Globus pallidus (tissue), 1 donor: ENCODE measurements at regions not wholly inside any gene's neighbourhood (a gene's known extent, or its start where the extent isn't known, plus 50 kb on each side); places are given as distances from the start of the nearest gene placed in this dataset.
"Not testable (repeated sequence)": the region's sequence is repeated elsewhere in the genome, so short reads cannot be mapped to it uniquely, and the experiment has no call there.

Source experiments
- DNase-seq: peaks from one replicate; pipeline ENCODE4 v3.0.0-alpha.2; 2015; ENCODE audit warnings: low spot score

DNA sequence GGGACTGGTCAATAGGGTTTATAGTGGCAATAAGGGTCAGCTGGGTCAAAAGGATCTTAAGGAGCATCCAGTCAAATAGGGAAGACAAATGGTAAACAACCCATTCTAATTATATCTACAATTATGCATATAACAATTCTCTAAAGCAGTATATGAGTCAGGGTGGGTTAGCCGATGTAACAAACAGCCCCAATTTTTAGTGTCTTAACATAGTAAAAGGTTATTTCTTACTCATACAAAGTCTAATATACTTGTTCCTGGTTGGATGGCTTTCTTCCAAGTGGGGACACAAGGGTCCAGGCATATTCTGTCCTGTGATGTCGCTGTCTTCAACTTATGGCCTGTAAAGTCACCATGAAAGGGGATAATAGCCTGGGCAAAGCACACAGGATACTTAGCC is 97.9 kb upstream of the GALNT15 start:
- no peak for DNase-seq

DNA sequence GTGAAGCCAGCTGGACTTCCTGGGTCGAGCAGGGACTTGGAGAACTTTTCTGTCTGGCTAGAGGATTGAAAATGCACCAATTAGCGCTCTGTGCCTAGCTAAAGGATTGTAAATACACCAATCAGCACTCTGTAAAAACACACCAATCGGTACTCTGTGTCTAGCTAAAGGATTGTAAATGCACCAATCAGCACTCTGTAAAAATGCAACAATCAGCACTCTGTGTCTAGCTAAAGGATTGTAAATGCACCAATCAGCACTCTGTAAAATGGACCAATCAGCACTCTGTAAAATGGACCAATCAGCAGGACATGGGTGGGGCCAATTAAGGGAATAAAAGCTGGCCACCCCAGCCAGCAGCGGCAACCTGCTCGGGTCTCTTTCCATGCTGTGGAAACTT is 97.3 kb upstream of the GALNT15 start:
- not testable (repeated sequence) for DNase-seq

DNA sequence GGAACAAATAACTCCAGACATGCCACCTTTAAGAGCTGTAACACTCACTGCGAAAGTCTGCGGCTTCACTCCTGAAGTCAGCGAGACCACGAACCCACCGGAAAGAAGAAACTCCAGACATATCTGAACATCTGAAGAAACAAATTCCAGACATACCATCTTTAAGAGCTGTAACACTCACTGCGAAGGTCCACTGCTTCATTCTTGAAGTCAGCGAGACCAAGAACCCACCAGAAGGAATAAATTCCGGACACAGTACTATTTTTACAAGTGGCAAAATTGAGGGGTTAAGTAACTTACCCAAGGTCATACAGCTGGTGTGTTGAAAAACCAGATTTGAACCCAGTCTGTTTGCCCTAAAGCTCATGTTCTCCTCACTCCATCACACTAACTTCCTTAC is 96.8 kb upstream of the GALNT15 start:
- not testable (repeated sequence) for DNase-seq

DNA sequence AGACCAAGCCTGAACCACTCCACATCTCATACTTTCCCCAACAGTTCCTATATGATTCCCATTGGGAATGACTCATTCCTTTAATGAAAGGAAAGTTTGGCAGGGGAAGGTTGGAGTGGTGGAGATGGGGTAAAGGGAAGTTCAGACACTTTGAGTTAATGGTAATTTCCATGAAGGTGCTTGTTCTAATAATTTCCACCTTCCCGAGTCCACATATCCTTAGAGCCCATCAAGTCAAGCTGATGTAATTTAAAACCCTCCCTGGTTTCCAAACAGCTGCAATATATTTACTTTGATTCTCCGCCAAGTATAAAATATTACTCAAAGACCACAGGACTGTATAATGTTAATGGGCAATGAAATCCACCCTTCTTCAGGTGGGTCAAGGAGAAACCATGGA is 95.0 kb upstream of the GALNT15 start:
- DNase-seq: no peak

DNA sequence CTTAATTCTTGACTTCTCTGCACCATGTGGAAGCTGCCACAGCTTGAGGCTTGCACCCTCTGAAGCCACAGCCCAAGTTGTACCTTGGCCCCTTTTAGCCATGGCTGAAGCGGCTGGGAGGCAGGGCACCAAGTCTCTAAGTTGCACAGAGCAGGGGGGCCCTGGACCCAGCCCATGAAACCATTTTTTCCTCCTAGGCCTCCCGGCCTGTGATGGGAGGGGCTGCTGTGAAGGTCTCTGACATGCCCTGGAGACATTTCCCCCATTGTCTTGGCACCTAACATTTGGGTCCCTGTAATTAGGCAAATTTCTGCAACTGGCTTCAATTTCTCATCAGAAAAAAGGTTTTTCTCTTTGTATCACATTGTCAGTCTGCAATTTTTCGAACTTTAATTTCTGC is 92.8 kb upstream of the GALNT15 start:
- no peak for DNase-seq

DNA sequence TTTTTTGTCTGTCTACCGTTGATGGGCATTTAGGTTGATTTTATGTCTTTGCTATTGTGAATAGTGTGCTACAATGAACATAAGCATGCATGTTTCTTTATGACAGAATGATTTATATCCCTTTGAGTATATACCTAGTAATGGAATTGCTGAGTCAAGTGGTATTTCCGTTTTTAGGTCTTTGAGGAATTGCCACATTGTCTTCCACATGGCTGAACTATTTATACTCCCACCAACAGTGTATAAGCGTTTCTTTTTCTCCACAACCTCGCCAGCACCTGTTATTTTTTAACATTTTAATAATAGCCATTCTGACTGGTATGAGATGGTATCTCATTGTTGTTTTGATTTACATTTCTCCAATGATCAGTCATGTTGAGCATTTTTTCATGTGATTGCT is 89.6 kb upstream of the GALNT15 start:
- DNase-seq: no peak

DNA sequence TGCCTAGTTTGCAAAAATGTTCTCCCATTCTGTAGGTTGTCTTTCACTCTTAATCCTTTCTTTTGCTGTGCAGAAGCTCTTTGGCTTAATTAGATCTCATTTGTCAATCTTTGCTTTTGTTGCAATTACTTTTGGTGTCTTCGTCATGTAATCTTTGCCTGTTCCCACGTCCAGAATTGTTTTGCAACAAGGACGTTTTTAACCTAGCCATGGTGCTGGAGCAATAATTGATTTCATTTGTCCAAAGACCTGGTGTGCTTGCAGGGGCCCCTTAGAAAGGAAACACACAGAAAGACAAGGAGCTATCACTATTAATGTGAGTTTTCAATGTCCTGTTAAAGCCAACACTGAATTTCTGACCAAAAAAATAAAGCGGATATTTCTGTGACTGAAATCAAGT is 89.1 kb upstream of the GALNT15 start:
- DNase-seq: no peak

DNA sequence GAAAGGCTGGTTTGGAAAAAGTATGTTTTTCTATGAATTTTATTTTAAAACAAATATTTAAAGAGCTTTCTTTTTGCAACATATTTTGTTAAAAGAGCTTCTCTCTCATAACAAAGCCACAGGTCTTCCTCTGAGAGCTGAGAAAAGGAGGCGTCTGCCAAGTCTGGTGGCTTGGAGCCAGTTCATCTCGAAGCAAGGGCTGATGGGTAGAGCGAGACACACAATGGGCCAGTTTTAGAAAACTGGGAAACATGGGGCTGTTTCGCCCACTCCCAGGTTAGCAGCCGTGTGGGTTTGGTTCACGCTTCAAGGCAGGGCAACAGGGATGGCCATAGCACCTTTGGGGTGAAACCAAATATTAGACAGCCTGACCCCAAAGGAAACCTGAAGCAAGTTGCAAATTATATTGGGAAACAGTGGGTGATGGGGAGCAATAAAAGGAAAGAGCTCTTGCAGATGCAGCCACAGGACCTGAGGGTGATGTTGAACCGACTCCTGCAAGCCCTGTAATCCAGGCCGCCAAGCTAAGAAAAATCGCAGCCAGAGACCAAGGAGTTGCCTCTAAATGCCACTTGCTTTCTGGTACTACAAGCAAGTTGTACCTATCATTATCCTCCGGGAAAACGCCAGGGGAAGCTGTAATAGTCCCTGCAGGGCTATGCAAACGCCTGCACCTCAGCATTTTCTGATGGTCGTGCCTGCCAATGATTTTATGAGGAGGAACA is 88.4 kb upstream of the GALNT15 start:
- peak; percentile 91 for DNase-seq

DNA sequence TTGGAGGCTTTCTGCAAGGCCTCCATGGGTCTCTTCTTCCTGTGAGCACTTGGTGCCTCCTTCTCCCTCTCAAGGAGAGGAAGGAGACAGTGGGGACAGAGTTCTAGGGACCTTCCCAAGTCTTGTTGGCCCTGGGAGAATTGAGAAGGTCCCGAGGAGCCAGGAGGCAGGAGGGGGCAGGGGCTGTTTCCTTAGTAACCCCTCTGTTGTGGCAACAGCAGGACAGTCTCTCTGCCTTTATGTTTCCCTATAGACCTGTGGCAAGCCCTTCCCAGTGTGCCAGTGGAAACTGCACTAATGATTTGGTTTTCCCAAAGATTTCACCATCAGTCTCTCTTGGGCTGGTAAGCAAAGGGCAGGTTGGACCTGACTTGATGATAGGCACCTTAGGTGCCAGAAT is 87.8 kb upstream of the GALNT15 start:
- no peak for DNase-seq

DNA sequence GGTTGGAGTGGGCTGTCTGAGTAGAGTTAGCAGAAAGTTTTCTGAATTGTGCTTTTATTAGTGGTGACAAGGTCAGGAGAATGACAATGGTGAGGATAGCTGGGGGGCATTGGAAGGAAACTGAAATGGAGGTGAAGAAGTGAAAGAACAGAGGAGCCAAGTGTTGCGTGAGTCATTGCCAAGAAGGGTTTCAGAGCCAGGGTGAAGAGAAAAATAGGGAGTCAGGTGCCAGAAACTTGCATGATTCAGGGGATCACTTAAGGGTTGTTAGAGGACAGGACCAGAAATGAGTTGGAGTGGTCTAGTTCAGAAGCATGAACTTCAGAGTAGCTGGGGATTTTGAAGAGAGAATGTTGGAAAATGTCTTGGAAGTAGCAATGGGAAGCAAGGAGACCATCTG is 86.0 kb upstream of the GALNT15 start:
- no peak for DNase-seq

DNA sequence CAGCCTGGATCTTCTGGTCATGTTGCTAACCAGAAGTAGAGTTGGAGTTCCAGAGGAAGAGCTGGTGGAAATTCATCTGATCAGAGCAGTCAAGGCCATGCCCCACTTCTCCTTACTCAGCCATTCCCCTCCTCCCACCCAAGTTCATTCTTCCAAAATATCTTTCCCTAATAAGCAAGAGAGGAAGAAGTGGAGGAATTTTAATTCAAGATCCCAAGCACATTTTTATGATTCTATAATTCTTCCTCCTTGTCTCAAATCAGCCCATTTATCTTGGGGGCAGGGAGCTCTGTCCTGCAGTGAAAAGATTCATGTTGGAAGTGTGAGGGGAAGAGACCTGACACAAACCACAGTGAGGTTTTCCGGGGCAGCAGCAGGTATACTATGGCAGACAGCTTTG is 85.0 kb upstream of the GALNT15 start:
- no peak for DNase-seq

DNA sequence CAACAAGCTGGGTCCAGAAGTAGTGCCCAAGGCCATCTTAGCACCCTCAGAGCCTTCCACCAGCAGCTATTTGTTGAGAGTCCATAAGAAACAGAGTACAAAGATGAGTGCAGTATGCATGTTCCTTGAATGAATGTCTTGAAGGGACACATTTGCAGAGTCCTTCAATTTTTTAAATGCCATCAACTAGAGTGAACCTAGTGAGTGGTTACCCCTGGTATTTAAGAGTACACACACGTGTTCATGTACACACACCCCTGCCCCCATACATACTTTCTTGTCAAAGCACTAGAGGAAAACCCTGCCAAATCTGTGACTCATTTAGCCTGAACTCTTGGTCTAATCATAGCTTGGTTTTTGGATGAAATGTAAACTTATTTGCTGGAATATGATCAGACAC is 84.5 kb upstream of the GALNT15 start:
- DNase-seq: no peak

DNA sequence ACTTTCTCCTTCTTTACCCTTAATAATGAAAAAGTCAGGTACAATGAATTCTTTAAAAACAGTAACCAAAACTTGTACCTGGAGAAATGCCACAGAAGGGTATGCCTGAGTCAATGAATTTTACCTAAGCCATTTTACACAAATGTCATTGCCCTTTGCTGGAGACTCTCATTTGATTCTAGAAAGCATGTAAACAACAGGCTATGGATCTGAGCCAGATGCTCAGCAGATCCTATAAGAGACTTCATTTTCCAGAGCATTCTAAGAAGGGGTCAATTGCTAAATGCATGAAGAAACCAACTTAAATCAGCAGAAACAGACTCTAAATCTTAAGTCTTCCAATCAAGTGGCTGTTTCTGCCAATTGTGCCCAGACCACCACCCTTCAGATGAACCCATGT is 83.8 kb upstream of the GALNT15 start:
- no peak for DNase-seq

DNA sequence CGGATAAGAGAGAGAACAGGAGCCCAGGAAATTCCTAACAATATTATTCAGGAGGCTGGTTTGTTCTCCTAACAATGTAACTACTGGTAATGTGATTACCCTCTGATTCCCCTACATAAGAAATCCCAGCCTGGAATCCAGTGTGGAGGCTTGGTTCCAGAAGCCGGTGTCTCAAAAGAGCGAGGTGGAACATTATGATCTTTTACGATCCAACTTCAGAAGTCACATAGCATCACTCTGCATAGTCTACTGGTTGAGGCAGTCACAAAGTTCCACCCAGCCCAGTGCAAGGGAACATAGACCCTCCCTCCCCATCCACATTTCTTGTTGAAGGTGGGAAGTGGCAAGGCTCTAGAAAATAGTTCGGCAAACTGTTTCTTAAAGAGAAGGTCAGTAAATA is 81.6 kb upstream of the GALNT15 start:
- DNase-seq: no peak

DNA sequence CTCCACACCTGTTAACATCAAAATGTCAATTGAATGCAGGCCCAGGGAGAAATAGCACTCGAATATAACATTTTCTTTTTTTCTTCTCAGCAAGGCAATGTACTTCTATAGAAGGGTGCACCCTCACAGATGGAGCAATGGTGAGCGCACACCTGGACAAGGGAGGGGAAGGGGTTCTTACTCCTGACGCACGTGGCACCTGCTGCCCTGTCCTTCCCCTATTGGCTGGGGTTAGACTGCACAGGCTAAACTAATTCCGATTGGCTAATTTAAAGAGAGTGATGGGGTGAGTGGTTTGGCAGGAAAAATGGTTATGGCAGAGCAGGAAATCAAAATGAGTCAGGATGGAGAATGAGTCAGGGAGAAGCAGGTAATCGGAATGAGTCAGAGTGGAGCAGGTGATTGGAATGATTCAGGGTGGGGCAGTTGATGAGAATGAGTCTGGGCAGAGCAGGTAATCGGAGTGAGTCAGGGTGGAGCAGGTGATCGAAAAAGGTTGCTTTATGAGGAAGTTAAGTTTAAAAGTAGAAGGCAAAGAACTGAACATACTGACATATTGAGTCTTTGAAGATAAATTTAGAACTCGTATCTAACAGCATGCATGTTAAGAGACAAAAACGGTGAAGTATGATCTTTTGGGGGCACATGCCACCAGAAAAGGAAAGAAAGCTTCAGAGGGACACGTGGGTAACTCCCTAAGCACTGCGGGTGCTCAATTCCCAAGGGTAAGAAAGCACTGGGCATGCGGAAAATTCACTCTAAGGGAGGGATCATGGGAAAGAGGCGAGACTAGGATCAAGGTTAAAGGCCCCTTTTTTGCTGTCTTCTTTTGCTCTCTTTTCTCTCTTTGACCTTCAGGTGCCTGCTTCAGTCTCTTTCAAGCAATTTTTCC is 72.9 kb upstream of the GALNT15 start:
- no peak for DNase-seq

DNA sequence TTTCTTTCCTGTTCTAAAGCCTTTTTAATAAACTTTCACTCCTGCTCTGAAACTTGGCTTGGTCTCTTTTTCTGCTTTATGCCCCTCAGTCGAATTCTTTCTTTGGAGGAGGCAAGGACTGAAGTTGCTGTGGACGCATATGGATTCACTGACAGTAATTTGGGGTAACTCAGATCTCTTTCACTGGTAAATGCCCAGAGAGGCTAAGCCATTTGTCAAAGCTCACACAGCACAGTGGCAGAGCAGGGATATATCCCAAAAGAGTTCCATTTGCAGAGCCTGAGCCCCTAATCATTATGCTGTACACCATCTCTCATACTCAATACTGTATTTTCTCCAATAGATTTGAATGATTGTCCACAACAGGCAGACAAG is 72.3 kb upstream of the GALNT15 start:
- no peak for DNase-seq

DNA sequence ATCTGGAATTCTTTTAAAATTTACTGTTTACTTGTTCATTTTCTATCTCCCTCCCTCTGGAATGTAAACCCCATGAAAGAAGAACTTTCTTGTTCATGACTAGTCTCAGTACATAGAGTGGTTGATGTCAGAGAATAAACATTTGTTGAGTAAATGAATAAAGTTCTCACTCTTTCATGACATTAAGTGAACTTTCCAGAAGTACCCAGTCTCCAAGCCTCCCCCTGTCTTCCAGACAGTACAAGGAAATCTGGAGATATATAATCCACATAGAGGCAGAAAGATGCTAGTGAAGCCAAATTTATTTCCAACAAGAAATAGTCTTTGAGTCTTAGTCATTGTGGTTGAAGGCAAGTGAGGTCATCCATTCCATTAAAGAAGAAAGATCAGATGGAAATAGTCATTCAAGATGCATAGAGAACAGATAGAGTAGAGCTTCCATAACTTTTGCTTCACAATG is 71.5 kb upstream of the GALNT15 start:
- no peak for DNase-seq

DNA sequence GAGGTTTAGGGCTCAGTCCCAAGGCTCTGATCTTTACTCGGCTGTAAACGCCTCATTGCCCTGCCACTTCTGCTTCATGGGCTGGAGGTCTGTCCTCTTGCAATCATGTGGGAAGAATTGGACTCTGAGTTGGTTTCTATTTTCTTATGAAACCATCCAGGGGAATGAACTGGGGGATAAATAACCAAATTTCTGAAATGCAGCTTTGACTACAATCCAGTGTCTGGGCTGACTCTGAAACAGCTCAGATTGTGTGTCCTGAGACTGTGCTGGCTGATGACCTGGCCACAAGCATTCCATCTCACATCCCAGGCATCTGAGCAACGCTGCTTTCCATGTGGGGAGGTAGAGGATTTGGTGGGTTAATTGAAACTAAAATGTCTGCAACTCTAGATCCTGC is 71.0 kb upstream of the GALNT15 start:
- no peak for DNase-seq

DNA sequence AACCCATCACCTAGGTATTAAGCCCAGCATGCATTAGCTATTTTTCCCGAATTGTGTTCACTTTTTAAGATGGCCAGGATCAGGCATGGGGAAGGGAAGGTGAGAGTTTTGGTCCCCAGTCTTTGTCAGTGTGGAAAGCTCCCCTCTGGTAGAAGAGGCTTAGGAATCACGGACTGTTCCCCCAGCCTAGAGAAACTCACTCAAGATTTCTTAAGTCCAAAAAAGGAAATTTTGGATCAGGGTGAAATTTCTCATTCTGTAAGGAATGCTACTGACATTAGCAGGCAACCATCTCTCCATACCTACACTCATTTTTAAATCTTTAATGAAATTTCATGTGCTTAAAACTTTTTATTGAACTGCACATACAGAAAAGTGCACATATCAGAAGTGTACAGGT is 70.3 kb upstream of the GALNT15 start:
- no peak for DNase-seq

DNA sequence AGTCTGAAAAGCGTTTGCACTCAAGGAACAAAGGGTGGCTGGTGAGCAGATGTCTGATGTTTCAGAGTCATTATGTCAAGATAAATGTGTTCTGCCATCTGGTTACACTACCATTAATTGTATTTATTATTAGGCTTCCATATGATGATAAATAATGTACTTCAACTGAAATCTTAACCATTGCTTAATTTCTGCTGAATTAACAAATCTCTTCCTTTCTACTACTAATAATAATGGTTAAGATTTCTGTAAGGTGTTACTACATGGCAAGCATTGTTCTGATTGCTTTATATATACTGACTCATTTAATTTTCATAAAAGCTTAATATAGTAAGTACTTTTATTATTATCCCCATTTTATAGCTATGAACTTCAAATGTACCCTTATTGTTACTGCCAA is 68.4 kb upstream of the GALNT15 start:
- no peak for DNase-seq

DNA sequence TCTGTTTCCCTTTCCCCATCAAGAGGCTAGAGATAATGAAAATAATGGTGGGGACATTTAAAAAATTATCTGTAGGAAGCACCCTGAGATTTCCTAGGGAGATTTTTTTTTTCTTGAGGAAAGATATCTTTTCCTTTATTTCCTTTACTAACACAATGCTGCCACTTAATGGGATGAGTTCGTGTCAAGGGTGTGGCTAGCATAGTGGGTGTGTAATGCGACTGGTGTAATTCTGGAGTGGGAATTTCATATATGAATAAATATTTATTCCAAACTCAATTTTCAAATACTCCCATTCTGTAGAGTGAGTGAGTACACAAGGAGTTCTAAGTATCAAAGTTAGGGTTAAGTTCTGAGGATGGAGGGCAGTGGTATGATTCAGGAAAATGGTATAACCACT is 66.1 kb upstream of the GALNT15 start:
- DNase-seq: no peak

DNA sequence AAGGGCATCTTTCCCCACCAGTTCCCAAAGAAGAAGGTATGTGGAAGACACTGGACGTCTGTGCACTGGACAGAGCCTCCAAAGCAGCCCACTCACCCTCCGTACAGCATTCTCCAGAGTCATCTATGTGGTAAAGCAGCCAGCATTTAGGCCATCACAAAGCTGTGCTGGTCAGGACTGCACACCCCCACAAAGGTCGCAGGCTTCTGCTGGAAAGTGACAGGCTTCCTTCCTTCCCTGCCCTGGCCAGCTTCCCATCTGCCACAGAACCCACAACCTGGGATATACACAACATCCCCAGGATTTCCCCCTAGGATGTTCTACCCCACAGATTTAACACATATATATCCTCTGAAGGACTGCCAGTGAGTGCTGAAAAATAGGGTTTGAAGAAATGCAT is 64.6 kb upstream of the GALNT15 start:
- DNase-seq: no peak

DNA sequence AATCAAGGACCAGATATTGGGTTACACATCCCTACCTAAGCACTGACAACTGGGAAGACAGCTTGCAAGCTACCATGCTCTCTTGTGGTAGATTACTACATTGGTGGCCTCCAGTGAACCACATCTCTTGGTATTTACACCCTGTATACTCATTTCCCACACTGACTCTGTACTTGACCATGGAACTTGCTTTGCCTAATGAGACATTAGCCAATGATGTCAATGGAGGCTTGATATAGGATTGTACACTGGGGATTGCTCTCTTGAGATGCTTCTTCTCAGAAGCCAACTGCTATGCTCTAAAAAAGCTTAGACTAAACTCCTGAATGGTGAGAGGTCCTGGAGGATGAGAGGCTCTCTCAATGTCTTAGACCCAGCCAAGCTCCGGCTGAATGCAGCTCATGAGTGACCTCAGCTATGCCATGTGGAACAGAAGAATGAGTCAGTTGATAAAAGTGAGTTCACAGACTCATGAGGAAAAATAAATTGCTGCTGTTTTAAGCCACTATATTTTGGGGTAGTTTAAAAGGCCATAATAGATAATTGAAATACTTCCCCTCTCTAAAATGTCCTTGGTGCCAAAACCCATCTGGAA is 61.5 kb upstream of the GALNT15 start:
- DNase-seq: no peak
